GM12878 (cell line): ENCODE measurements at regions not wholly inside any gene's neighbourhood (a gene's known extent, or its start where the extent isn't known, plus 50 kb on each side); places are given as distances from the start of the nearest gene placed in this dataset.

Experiments
- ATAC-seq: fragments of 200-7000 bp; cut with Tn5 transposase; 3 replicates; pipeline ENCODE4 v1.9.1; 2020; ENCODE audit warnings: mild to moderate bottlenecking, moderate library complexity
- BruUV-seq: library from RNA; stranded (reverse); fragments of 400-500 nt; replicated peaks from 2 replicates; lab custom pipeline; 2021; lab: Mats Ljungman, UMichigan
- CTCF ChIA-PET: fragments of 300-600 bp; sonication (Branson Sonifier 250); formaldehyde crosslinking; extraction: SDS; loops from one replicate; lab custom pipeline; 2021; ENCODE audit warnings: inconsistent platforms; lab: Yijun Ruan, JAX
- POLR2A ChIA-PET: fragments of 350-600 bp; formaldehyde crosslinking; extraction: SDS; loops from one replicate; lab custom pipeline; 2021; ENCODE audit warnings: inconsistent platforms; lab: Charles Lee
- RAD21 ChIA-PET: fragments of 300-600 bp; sonication (Branson Sonifier 250); formaldehyde crosslinking; loops from one replicate; lab custom pipeline; 2023; ENCODE audit warnings: antibody characterized with exemption; ENCODE audit not compliant: unreplicated experiment; lab: Charles Lee
- SMC1A ChIA-PET: fragments of 300-600 bp; sonication (Branson Sonifier 250); formaldehyde crosslinking; loops from one replicate; lab custom pipeline; 2023; ENCODE audit not compliant: unreplicated experiment, uncharacterized antibody; lab: Charles Lee
- DNase-seq: peaks from one replicate; pipeline ENCODE4 v3.0.0-alpha.2; 2011; ENCODE audit warnings: low read depth, low spot score
- FAIRE-seq: peaks from 3 replicates; lab custom pipeline; 2011; peaks lifted over from hg19 to GRCh38; lab: Jason Lieb, UNC
- H2AFZ ChIP-seq: 2 replicates; pipeline ENCODE4 v1.6.0; 2011; ENCODE audit warnings: low read depth, low read length, control low read depth; ENCODE audit not compliant: control insufficient read depth
- H3K27ac ChIP-seq: 2 replicates; pipeline ENCODE4 v1.5.1; 2011; ENCODE audit warnings: control low read depth; ENCODE audit not compliant: control insufficient read depth, insufficient read depth
- H3K27me3 ChIP-seq, 2 experiments: replicated peaks in 1 of 2; 2 replicates each; pipeline versions ENCODE4 v1.6.0 to v1.6.1; 2011; ENCODE audit warnings: low read length in 1 of 2; ENCODE audit not compliant: control insufficient read depth in 2 of 2, insufficient read depth in 2 of 2
- H3K36me3 ChIP-seq, 2 experiments: 2 replicates each; pipeline ENCODE4 v1.5.1; 2011; ENCODE audit warnings: low read length in 1 of 2; ENCODE audit not compliant: control insufficient read depth in 2 of 2, insufficient read depth in 2 of 2
- H3K4me1 ChIP-seq: 2 replicates; pipeline ENCODE4 v1.6.1; 2011; ENCODE audit warnings: mild to moderate bottlenecking, low read length, moderate library complexity, mixed read lengths; ENCODE audit not compliant: control insufficient read depth, insufficient read depth
- H3K4me2 ChIP-seq: 2 replicates; pipeline ENCODE4 v1.6.0; 2011; ENCODE audit warnings: control low read depth; ENCODE audit not compliant: control insufficient read depth, insufficient read depth
- H3K4me3 ChIP-seq: fragments of 200-600 bp; sonication (generic); 2 replicates; pipeline ENCODE4 v1.5.1; 2016
- H3K79me2 ChIP-seq: 2 replicates; pipeline ENCODE4 v1.6.0; 2011; ENCODE audit warnings: low read length; ENCODE audit not compliant: control insufficient read depth, insufficient read depth
- H3K9ac ChIP-seq: 2 replicates; pipeline ENCODE4 v1.8.0; 2011; ENCODE audit warnings: low read length, control low read depth, mixed read lengths; ENCODE audit not compliant: control insufficient read depth, insufficient read depth
- H3K9me3 ChIP-seq: replicated peaks from 3 replicates; pipeline ENCODE4 v1.5.1; 2011; ENCODE audit warnings: mild to moderate bottlenecking, low read length; ENCODE audit not compliant: control insufficient read depth, insufficient read depth
- H4K20me1 ChIP-seq: 2 replicates; pipeline ENCODE4 v1.6.0; 2011; ENCODE audit not compliant: control insufficient read depth, insufficient read depth
- JUND ChIP-seq: IDR thresholded peaks from 2 replicates; pipeline ENCODE4 v1.6.1; 2012; ENCODE audit warnings: low read depth, mild to moderate bottlenecking, low read length, improper control_type of control experiment, moderate library complexity
- POLR2AphosphoS5 ChIP-seq: IDR thresholded peaks from 2 replicates; pipeline ENCODE4 v1.6.1; 2011; ENCODE audit warnings: mild to moderate bottlenecking, low read length, inconsistent platforms
- RBBP5 ChIP-seq: fragments of 200-600 bp; sonication (generic); conservative IDR thresholded peaks from 2 replicates; pipeline ENCODE4 v1.6.1; 2016
- SMAD5 ChIP-seq: IDR thresholded peaks from 2 replicates; pipeline ENCODE4 v1.6.1; 2016; ENCODE audit warnings: antibody characterized with exemption, low read depth
- SMC3 ChIP-seq: IDR thresholded peaks from 2 replicates; pipeline ENCODE4 v1.6.1; 2011; ENCODE audit warnings: low read length, improper control_type of control experiment, borderline replicate concordance
- YY1 ChIP-seq: IDR thresholded peaks from 2 replicates; pipeline ENCODE4 v1.6.1; 2011; ENCODE audit warnings: low read depth, mild to moderate bottlenecking, low read length
- WGBS: methylation state at CpG from one replicate; pipeline ENCODE4 v1.1.6; 2016; ENCODE audit warnings: low lambda C conversion rate; ENCODE audit not compliant: insufficient replicate concordance, insufficient coverage; ENCODE audit errors: missing lambda C conversion rate; 5-methylcytosine and 5-hydroxymethylcytosine counted together
- in situ Hi-C: fragments of 300-500 bp; cut with MboI; formaldehyde crosslinking; loops from 9 replicates; pipeline ENCODE4 v1.14.3; 2018; ENCODE audit warnings: mixed read lengths
- intact Hi-C: fragments of 100-400 bp; cut with micrococcal nuclease; formaldehyde crosslinking; loops from one replicate; pipeline ENCODE4 v1.14.2; 2022; ENCODE audit not compliant: unreplicated experiment
- TF ChIP-seq, protein P1 (sequence below): IDR thresholded peaks from 2 replicates; pipeline ENCODE4 v1.6.1; 2012; ENCODE audit warnings: mild to moderate bottlenecking, low read depth, low read length

DNA sequence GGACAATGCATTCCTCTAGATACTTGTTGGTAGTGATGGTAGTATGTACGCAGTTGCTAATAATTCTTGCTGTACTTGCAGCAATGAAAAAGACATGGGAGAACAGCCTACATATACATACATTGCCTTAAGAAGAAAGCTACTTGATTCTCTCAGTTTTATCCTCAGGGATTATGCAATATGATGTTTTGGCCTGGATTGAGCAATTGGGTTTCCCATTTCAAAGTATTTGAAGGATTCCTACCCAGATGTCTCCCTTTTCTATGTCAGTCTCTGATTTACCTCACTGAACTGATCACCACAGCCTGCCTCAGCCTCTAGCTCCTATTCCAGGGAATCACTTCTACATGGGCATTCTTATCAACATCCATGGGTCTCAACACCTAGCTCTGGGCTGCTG lies 210.1 kb upstream of the CDH10 start:
- SMC1A ChIA-PET: no interaction called here
- in situ Hi-C loops (no loop called here), intact Hi-C loops (no loop called here)
- TF ChIP-seq RBBP5 (no peak), YY1 (no peak), POLR2AphosphoS5 (no peak), JUND (no peak), SMAD5 (no peak), SMC3 (no peak)
- TF ChIP-seq, protein P1, sequence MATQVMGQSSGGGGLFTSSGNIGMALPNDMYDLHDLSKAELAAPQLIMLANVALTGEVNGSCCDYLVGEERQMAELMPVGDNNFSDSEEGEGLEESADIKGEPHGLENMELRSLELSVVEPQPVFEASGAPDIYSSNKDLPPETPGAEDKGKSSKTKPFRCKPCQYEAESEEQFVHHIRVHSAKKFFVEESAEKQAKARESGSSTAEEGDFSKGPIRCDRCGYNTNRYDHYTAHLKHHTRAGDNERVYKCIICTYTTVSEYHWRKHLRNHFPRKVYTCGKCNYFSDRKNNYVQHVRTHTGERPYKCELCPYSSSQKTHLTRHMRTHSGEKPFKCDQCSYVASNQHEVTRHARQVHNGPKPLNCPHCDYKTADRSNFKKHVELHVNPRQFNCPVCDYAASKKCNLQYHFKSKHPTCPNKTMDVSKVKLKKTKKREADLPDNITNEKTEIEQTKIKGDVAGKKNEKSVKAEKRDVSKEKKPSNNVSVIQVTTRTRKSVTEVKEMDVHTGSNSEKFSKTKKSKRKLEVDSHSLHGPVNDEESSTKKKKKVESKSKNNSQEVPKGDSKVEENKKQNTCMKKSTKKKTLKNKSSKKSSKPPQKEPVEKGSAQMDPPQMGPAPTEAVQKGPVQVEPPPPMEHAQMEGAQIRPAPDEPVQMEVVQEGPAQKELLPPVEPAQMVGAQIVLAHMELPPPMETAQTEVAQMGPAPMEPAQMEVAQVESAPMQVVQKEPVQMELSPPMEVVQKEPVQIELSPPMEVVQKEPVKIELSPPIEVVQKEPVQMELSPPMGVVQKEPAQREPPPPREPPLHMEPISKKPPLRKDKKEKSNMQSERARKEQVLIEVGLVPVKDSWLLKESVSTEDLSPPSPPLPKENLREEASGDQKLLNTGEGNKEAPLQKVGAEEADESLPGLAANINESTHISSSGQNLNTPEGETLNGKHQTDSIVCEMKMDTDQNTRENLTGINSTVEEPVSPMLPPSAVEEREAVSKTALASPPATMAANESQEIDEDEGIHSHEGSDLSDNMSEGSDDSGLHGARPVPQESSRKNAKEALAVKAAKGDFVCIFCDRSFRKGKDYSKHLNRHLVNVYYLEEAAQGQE: no peak
- H3K27ac ChIP-seq: no peak overlapping the region
- no peaks in the 10 kb centered on the region for H3K9me3 ChIP-seq
- 64% methylated on average over 1 of the region's 1 CpG for WGBS
- H2AFZ ChIP-seq: no peak overlapping the region
- POLR2A ChIA-PET: no interaction called here
- H3K4me1 ChIP-seq: no peaks in the 10 kb centered on the region
- no peaks in the 10 kb centered on the region for H3K36me3 ChIP-seq
- RAD21 ChIA-PET: no interaction called here
- no peaks in the 10 kb centered on the region for H3K79me2 ChIP-seq
- FAIRE-seq (peak; percentile 13), DNase-seq (no peak), ATAC-seq (no peak)
- BruUV-seq: no TSS peak
- no peaks in the 10 kb centered on the region for H4K20me1 ChIP-seq
- H3K4me3 ChIP-seq: no peak overlapping the region
- H3K9ac ChIP-seq: no peak overlapping the region
- H3K4me2 ChIP-seq: no peak overlapping the region
- H3K27me3 ChIP-seq: no peaks in the 10 kb centered on the region
- CTCF ChIA-PET: no interaction called here
